ENCODE measurements at regions not wholly inside any gene's neighbourhood (a gene's known extent, or its start where the extent isn't known, plus 50 kb on each side); places are given as distances from the start of the nearest gene placed in this dataset.
A peak's percentile ranks its signal among the peaks of the same experiment; 100 is the strongest.
"Not testable (repeated sequence)": the region's sequence is repeated elsewhere in the genome, so short reads cannot be mapped to it uniquely, and the experiment has no call there.

DNA sequence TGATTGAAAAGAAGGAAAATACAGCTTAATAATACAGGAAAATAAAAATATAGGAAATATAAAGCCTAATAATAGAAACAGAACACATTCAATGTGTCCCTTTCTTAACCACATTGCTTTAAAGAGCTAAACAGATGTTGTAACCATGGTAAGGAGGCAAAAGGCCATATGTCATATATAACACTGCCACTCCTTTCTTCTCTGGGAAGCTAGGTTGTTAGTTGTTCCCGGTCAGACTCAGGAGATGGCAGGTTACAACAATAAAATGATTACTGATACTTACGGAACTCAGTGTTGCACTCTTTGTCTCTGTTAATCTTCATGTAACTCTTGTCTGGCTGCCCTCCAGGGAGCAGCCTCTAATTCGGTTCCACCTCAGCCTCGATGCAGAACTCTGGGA is 134.7 kb upstream of the PGR start:
- no peaks in the 10 kb centered on the region for H3K36me3 ChIP-seq (ENCODE audit: low read depth, missing control alignments)
- no peak overlapping the region for H3K4me3 ChIP-seq
- intact Hi-C loops (cut with DNase I; ENCODE audit: low total_unique reads) = no loop called here
- no peaks in the 10 kb centered on the region for H3K9me3 ChIP-seq
- WGBS, 2 donors = 28 to 34% methylated on average over 4 of the region's 4 CpGs
- H3K4me1 ChIP-seq = peaks cover 4% of the 10 kb centered on the region
- H3K27me3 ChIP-seq = no peaks in the 10 kb centered on the region
- TF ChIP-seq, protein P1, sequence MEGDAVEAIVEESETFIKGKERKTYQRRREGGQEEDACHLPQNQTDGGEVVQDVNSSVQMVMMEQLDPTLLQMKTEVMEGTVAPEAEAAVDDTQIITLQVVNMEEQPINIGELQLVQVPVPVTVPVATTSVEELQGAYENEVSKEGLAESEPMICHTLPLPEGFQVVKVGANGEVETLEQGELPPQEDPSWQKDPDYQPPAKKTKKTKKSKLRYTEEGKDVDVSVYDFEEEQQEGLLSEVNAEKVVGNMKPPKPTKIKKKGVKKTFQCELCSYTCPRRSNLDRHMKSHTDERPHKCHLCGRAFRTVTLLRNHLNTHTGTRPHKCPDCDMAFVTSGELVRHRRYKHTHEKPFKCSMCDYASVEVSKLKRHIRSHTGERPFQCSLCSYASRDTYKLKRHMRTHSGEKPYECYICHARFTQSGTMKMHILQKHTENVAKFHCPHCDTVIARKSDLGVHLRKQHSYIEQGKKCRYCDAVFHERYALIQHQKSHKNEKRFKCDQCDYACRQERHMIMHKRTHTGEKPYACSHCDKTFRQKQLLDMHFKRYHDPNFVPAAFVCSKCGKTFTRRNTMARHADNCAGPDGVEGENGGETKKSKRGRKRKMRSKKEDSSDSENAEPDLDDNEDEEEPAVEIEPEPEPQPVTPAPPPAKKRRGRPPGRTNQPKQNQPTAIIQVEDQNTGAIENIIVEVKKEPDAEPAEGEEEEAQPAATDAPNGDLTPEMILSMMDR (IDR thresholded peaks at IDR 0.05) = no peak
- TF ChIP-seq POLR2A (IDR thresholded peaks at IDR 0.05) = no peak
- no peak overlapping the region for H3K27ac ChIP-seq
- DNase-seq = peak; percentile 21

DNA sequence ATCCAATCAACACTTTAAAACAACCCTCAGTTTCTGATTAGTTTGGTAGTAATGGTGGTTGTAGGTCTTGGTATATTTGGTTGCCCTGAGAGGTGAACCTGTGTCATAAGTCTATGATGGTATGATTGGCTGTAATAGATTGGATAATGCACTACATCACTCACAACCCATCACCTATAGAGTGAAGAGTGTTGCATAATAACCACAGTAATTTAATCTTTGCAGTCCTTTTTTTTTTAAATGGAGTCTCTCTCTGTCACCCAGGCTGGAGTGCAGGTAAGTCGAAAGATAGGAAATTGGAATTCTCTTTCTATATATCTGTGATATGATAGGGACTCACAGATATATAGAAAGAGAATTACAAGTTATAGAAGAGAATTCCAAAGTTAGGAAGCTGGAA is 133.4 kb upstream of the PGR start:
- H3K27me3 ChIP-seq = no peaks in the 10 kb centered on the region
- no peak for DNase-seq
- intact Hi-C loops (cut with DNase I; ENCODE audit: low total_unique reads) = no loop called here
- H3K4me3 ChIP-seq = no peak overlapping the region
- H3K4me1 ChIP-seq = peaks cover 4% of the 10 kb centered on the region
- no peak for TF ChIP-seq POLR2A (IDR thresholded peaks at IDR 0.05)
- TF ChIP-seq, protein P1 (IDR thresholded peaks at IDR 0.05) = no peak
- no peak overlapping the region for H3K27ac ChIP-seq
- no peaks in the 10 kb centered on the region for H3K9me3 ChIP-seq
- H3K36me3 ChIP-seq (ENCODE audit: low read depth, missing control alignments) = no peaks in the 10 kb centered on the region
- WGBS, 2 donors = 93 to 96% methylated on average over 1 of the region's 1 CpG

DNA sequence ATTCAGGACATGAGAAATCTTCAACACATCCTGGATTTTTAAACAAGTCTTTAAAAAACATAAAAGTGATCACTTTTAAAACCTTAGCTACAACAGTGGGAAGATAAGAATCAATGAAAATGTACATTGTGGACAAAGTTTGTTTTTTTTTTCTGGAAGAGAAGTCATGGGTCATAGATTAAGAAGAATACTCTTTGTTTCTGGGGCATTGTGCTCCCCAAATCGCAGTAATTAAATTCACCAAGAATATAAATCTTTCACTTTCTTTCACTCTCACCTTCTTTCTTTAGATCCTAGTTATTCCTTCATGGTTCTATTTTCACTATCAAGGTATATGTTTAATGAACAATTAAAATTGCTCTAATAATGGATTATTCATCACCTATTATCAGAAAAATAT is 132.6 kb upstream of the PGR start:
- no peak overlapping the region for H3K27ac ChIP-seq
- no peaks in the 10 kb centered on the region for H3K36me3 ChIP-seq (ENCODE audit: low read depth, missing control alignments)
- intact Hi-C loops (cut with DNase I; ENCODE audit: low total_unique reads) = no loop called here
- no peak overlapping the region for H3K4me3 ChIP-seq
- peaks cover 4% of the 10 kb centered on the region for H3K4me1 ChIP-seq
- no peaks in the 10 kb centered on the region for H3K27me3 ChIP-seq
- WGBS, 2 donors = 86 to 93% methylated on average over 1 of the region's 1 CpG
- no peak for DNase-seq
- H3K9me3 ChIP-seq = no peaks in the 10 kb centered on the region
- TF ChIP-seq, protein P1 (IDR thresholded peaks at IDR 0.05) = no peak
- no peak for TF ChIP-seq POLR2A (IDR thresholded peaks at IDR 0.05)

DNA sequence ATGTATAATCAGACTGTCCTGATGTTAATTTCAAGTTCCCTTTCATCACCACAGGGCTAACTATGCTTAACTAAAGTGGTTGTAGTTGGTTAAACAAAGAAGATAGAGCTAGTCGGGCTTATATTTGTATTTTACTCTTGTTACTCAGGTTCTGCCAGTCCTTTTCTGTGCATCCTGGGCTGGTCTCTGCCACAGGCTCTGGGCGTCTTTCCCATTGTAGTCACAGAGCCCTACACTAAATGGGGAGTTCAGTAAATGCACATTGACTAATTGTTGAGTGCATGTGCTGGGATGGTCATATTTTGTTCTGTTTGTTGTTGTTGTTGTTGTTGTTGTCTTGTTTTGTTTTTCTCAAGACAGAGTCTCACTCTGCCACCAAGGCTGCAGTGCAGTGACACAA is 125.4 kb upstream of the PGR start:
- Histone ChIP-seq H3K4me3 (no peak overlapping the region), H3K36me3 (ENCODE audit: low read depth, missing control alignments) (no peaks in the 10 kb centered on the region), H3K4me1 (no peaks in the 10 kb centered on the region), H3K27me3 (no peaks in the 10 kb centered on the region), H3K27ac (no peak overlapping the region), H3K9me3 (no peaks in the 10 kb centered on the region)
- TF ChIP-seq, protein P1 (IDR thresholded peaks at IDR 0.05) = no peak
- TF ChIP-seq POLR2A (IDR thresholded peaks at IDR 0.05) = no peak
- DNase-seq = no peak
- intact Hi-C loops (cut with DNase I; ENCODE audit: low total_unique reads) = no loop called here
- WGBS, 2 donors = 84 to 86% methylated on average over 2 of the region's 2 CpGs

DNA sequence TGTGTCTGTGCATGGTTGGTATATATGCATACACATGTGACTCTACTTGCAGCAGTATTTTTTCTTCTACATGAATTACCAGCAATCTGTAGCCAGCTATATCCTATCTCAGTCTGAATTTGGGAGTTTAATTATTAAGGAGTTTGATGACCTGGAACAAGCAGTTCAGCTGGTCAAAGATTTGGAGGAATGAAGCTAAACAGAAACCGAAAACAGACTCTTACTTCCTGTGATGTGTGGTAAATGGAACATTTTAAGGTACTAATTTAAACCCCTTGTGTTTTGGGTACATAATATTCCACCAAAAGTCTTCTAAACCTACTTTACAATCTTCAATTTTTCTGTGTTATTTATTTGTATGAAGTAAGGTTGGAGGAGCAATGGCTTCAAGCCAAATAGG is 124.4 kb upstream of the PGR start:
- H3K36me3 ChIP-seq (ENCODE audit: low read depth, missing control alignments) = no peaks in the 10 kb centered on the region
- no peaks in the 10 kb centered on the region for H3K27me3 ChIP-seq
- no peaks in the 10 kb centered on the region for H3K9me3 ChIP-seq
- peak overlapping the region in 1 of 2 donors; percentile 38 for H3K27ac ChIP-seq
- TF ChIP-seq, protein P1 (IDR thresholded peaks at IDR 0.05) = no peak
- TF ChIP-seq POLR2A (IDR thresholded peaks at IDR 0.05) = no peak
- no peaks in the 10 kb centered on the region for H3K4me1 ChIP-seq
- 34 to 64% methylated on average over 1 of the region's 1 CpG for WGBS, 2 donors
- intact Hi-C loops (cut with DNase I; ENCODE audit: low total_unique reads) = no loop called here
- no peak for DNase-seq
- H3K4me3 ChIP-seq = no peak overlapping the region

DNA sequence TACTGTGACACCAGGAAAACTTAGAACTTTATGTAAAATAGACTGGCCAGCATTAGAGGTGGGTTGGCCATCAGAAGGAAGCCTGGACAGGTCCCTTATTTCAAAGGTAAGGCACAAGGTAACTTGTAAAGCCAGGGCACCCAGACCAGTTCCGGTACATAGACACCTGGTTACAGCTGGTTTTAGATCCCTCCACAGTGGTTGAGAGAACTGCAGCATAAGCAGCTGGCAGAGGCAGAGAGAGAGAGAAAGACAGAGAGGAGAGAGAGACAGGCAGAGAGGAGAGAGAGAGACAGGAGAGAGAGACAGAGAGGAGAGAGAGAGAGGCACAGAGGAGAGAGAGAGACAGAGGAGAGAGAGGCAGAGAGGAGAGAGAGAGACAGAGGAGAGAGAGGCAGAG is 116.0 kb upstream of the PGR start:
- intact Hi-C loops (cut with DNase I; ENCODE audit: low total_unique reads); H3K36me3 ChIP-seq (ENCODE audit: low read depth, missing control alignments); H3K4me1 ChIP-seq; H3K27ac ChIP-seq; H3K9me3 ChIP-seq; H3K27me3 ChIP-seq; H3K4me3 ChIP-seq; DNase-seq: not testable (repeated sequence)
- WGBS, 2 donors = 67 to 73% methylated on average over 1 of the region's 1 CpG

DNA sequence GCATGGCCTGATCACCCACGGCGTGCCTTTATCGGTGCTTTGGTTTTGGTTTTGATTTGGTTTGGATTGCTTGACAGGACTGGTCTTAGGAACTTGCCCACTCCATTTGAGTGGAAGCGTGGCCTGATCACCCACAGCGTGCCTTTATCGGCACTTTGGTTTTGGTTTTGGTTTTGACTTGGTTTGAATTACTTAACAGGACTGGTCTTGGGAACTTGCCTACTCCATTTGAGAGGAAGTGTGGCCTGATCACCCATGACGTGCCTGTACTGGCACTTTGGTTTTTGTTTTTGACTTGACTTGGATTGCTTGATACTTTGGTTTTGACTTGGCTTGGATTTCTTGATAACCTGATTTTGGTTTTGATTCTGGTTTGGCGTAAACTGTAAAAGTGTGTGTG is 115.5 kb upstream of the PGR start:
- H3K27ac ChIP-seq = not testable (repeated sequence)

More for the DNA sequence above, 115.5 kb upstream of the PGR start:
- H3K4me3 ChIP-seq; H3K27me3 ChIP-seq; DNase-seq; H3K36me3 ChIP-seq (ENCODE audit: low read depth, missing control alignments); intact Hi-C loops (cut with DNase I; ENCODE audit: low total_unique reads); H3K9me3 ChIP-seq; H3K4me1 ChIP-seq: not testable (repeated sequence)
- 83 to 88% methylated on average over 7 to 8 of the region's 8 CpGs for WGBS, 2 donors

Data from testis (tissue), 2 donors.